WTC11 (cell line): ENCODE measurements at regions not wholly inside any gene's neighbourhood (a gene's known extent, or its start where the extent isn't known, plus 50 kb on each side); places are given as distances from the start of the nearest gene placed in this dataset.

Source experiments
- ATAC-seq: fragments of 200-7000 bp; cut with Tn5 transposase; 2 replicates; pipeline ENCODE4 v1.10.0; 2021; ENCODE audit warnings: mild to moderate bottlenecking, moderate library complexity
- CTCF ChIA-PET: fragments of 300-600 bp; sonication (Branson Sonifier 250); formaldehyde crosslinking; loops from one replicate; lab custom pipeline; 2021; ENCODE audit warnings: antibody characterized with exemption; lab: Charles Lee
- POLR2A ChIA-PET: fragments of 350-600 bp; sonication (Branson Sonifier 250); formaldehyde crosslinking; loops from one replicate; lab custom pipeline; 2021; ENCODE audit warnings: antibody characterized with exemption; lab: Charles Lee
- DNase-seq: peaks from one replicate; pipeline ENCODE4 v3.0.0; 2021; ENCODE audit warnings: low spot score
- H3K27ac Mint-ChIP-seq: 2 replicates; pipeline ENCODE4 v1.8.0; 2021; ENCODE audit warnings: mixed read lengths
- H3K27me3 Mint-ChIP-seq: 2 replicates; pipeline ENCODE4 v1.8.0; 2021; ENCODE audit warnings: low read depth, mild to moderate bottlenecking, moderate library complexity, mixed read lengths
- H3K36me3 Mint-ChIP-seq: 2 replicates; pipeline ENCODE4 v1.8.0; 2021; ENCODE audit warnings: mixed read lengths
- H3K4me1 Mint-ChIP-seq: 2 replicates; pipeline ENCODE4 v1.8.0; 2022; ENCODE audit warnings: mixed read lengths
- H3K4me3 Mint-ChIP-seq: 2 replicates; pipeline ENCODE4 v1.8.0; 2021; ENCODE audit warnings: mild to moderate bottlenecking, moderate library complexity, mixed read lengths
- H3K9me3 Mint-ChIP-seq: 2 replicates; pipeline ENCODE4 v1.8.0; 2021; ENCODE audit warnings: mixed read lengths
- CREB1 ChIP-seq: sonication (generic); formaldehyde crosslinking; IDR thresholded peaks from 2 replicates; pipeline ENCODE4 v1.8.0; 2023; ENCODE audit warnings: mild to moderate bottlenecking, missing genetic modification reagents
- FOXK1 ChIP-seq: sonication (generic); formaldehyde crosslinking; IDR thresholded peaks from 2 replicates; pipeline ENCODE4 v1.8.0; 2022; ENCODE audit warnings: mild to moderate bottlenecking, moderate library complexity, missing genetic modification reagents
- FOXP1 ChIP-seq: sonication (generic); formaldehyde crosslinking; IDR thresholded peaks from 2 replicates; pipeline ENCODE4 v1.8.0; 2022; ENCODE audit warnings: missing genetic modification reagents, mild to moderate bottlenecking, moderate library complexity, borderline replicate concordance
- HMGA2 ChIP-seq: fragments of 250-450 bp; sonication (Bioruptor Pico); IDR thresholded peaks from 2 replicates; pipeline ENCODE4 v1.4.0; 2021; ENCODE audit warnings: mild to moderate bottlenecking, moderate library complexity
- JUN ChIP-seq: sonication (generic); formaldehyde crosslinking; IDR thresholded peaks from 2 replicates; pipeline ENCODE4 v1.8.0; 2023; ENCODE audit warnings: mild to moderate bottlenecking, missing genetic modification reagents
- ZBTB21 ChIP-seq: sonication (generic); formaldehyde crosslinking; IDR thresholded peaks from 2 replicates; pipeline ENCODE4 v1.8.1; 2023; ENCODE audit warnings: mild to moderate bottlenecking, missing genetic modification reagents, borderline replicate concordance
- ZNF138 ChIP-seq: sonication (generic); formaldehyde crosslinking; conservative IDR thresholded peaks from 2 replicates; pipeline ENCODE4 v1.8.1; 2022; ENCODE audit warnings: mild to moderate bottlenecking, moderate library complexity, missing genetic modification reagents
- ZNF416 ChIP-seq: fragments of 250-450 bp; sonication (Bioruptor Pico); IDR thresholded peaks from 2 replicates; pipeline ENCODE4 v1.9.0; 2021; ENCODE audit warnings: mild to moderate bottlenecking, inconsistent platforms
- TF ChIP-seq, protein P1 (sequence below): sonication (generic); formaldehyde crosslinking; IDR thresholded peaks from 2 replicates; pipeline ENCODE4 v1.8.0; 2022; ENCODE audit warnings: mild to moderate bottlenecking, missing genetic modification reagents
- TF ChIP-seq, protein P2 (sequence below): fragments of 250-450 bp; sonication (Bioruptor Pico); IDR thresholded peaks from 2 replicates; pipeline ENCODE4 v1.8.0; 2021; ENCODE audit warnings: mild to moderate bottlenecking
- TF ChIP-seq, protein P3 (sequence below): fragments of 250-450 bp; sonication (Bioruptor Pico); IDR thresholded peaks from 2 replicates; pipeline ENCODE4 v2.1.2; 2022; ENCODE audit warnings: mild to moderate bottlenecking, moderate library complexity
- TF ChIP-seq, protein P4 (sequence below): sonication (generic); formaldehyde crosslinking; IDR thresholded peaks from 2 replicates; pipeline ENCODE4 v1.8.0; 2022; ENCODE audit warnings: missing genetic modification reagents
- TF ChIP-seq, protein P5 (sequence below): sonication (generic); formaldehyde crosslinking; IDR thresholded peaks from 2 replicates; pipeline ENCODE4 v1.8.1; 2022; ENCODE audit warnings: low read depth, mild to moderate bottlenecking, moderate library complexity, missing genetic modification reagents, borderline replicate concordance
- TF ChIP-seq, protein P6 (sequence below): sonication (generic); formaldehyde crosslinking; IDR thresholded peaks from 2 replicates; pipeline ENCODE4 v1.8.1; 2023; ENCODE audit warnings: mild to moderate bottlenecking, missing genetic modification reagents, borderline replicate concordance

DNA sequence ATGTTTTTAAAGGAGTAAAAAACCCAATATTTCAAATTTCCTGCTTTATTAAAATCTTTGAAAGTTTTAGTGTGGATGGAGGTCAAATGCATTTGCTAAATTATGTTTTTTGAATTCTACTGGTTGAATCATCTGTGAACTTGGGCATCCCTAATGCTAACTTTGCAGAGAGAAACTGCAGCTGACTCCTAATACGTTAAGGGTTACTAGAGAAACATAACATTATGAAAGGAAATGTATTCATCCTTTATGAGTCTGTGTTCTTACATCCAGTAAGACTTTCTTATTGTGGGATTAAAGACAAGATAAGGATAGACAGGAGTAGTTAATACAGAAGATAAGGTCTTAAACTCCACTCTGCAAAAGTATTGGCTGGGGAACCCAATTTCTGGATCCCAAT, 140.6 kb downstream of the FAM124B start:
- Mint-ChIP-seq H3K27ac (no peak overlapping the region), H3K4me1 (peaks cover 23% of the 10 kb centered on the region), H3K9me3 (no peaks in the 10 kb centered on the region), H3K4me3 (no peak overlapping the region), H3K27me3 (no peaks in the 10 kb centered on the region), H3K36me3 (no peaks in the 10 kb centered on the region)
- TF ChIP-seq, protein P1, sequence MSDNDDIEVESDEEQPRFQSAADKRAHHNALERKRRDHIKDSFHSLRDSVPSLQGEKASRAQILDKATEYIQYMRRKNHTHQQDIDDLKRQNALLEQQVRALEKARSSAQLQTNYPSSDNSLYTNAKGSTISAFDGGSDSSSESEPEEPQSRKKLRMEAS: no peak
- TF ChIP-seq HMGA2 (CRISPR knock-in tag) (no peak), ZBTB21 (no peak), FOXP1 (no peak)
- ATAC-seq (no peak), DNase-seq (no peak)
- CTCF ChIA-PET: no interaction called here
- POLR2A ChIA-PET: no interaction called here

DNA sequence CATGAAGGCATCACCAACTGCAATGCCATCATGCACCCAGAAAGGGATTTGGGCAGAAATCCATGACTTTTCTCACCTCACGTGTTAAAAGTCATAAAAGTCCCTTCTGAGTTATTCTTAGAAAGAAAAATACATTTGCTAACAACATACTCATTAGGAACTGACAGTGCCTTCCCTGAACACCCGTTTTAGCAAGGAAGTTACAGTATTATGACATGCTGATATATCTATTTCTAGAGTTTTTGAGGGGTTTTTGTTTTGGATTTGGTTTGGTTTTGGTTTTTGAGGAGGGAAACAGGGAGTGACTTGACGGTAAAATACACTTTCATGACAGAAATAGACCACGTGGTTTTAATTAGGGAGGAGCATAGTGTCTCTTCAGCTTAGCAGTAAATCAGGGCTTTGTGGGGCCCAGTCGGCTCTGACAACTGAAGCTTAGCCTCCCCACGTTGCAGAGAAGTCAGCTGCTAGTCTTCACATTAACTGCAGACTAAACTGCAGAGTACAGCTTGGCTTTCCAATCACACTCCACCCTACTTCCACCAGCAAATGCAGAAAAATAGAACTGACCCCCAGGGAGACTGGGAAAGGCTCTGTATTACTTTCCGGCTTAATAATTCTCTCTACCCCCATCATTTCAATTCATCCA, 141.4 kb downstream of the FAM124B start:
- no peaks in the 10 kb centered on the region for H3K9me3 Mint-ChIP-seq
- no peaks in the 10 kb centered on the region for H3K36me3 Mint-ChIP-seq
- H3K27me3 Mint-ChIP-seq: no peaks in the 10 kb centered on the region
- TF ChIP-seq JUN (CRISPR knock-in tag): no peak
- TF ChIP-seq, protein P2, sequence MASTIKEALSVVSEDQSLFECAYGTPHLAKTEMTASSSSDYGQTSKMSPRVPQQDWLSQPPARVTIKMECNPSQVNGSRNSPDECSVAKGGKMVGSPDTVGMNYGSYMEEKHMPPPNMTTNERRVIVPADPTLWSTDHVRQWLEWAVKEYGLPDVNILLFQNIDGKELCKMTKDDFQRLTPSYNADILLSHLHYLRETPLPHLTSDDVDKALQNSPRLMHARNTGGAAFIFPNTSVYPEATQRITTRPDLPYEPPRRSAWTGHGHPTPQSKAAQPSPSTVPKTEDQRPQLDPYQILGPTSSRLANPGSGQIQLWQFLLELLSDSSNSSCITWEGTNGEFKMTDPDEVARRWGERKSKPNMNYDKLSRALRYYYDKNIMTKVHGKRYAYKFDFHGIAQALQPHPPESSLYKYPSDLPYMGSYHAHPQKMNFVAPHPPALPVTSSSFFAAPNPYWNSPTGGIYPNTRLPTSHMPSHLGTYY (CRISPR knock-in tag): no peak
- no peak for TF ChIP-seq FOXK1 (CRISPR knock-in tag)
- TF ChIP-seq, protein P3, sequence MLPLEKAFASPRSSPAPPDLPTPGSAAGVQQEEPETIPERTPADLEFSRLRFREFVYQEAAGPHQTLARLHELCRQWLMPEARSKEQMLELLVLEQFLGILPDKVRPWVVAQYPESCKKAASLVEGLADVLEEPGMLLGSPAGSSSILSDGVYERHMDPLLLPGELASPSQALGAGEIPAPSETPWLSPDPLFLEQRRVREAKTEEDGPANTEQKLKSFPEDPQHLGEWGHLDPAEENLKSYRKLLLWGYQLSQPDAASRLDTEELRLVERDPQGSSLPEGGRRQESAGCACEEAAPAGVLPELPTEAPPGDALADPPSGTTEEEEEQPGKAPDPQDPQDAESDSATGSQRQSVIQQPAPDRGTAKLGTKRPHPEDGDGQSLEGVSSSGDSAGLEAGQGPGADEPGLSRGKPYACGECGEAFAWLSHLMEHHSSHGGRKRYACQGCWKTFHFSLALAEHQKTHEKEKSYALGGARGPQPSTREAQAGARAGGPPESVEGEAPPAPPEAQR (CRISPR knock-in tag): no peak
- no peak for TF ChIP-seq ZNF138 (CRISPR knock-in tag)
- TF ChIP-seq ZNF416: no peak
- TF ChIP-seq, protein P4, sequence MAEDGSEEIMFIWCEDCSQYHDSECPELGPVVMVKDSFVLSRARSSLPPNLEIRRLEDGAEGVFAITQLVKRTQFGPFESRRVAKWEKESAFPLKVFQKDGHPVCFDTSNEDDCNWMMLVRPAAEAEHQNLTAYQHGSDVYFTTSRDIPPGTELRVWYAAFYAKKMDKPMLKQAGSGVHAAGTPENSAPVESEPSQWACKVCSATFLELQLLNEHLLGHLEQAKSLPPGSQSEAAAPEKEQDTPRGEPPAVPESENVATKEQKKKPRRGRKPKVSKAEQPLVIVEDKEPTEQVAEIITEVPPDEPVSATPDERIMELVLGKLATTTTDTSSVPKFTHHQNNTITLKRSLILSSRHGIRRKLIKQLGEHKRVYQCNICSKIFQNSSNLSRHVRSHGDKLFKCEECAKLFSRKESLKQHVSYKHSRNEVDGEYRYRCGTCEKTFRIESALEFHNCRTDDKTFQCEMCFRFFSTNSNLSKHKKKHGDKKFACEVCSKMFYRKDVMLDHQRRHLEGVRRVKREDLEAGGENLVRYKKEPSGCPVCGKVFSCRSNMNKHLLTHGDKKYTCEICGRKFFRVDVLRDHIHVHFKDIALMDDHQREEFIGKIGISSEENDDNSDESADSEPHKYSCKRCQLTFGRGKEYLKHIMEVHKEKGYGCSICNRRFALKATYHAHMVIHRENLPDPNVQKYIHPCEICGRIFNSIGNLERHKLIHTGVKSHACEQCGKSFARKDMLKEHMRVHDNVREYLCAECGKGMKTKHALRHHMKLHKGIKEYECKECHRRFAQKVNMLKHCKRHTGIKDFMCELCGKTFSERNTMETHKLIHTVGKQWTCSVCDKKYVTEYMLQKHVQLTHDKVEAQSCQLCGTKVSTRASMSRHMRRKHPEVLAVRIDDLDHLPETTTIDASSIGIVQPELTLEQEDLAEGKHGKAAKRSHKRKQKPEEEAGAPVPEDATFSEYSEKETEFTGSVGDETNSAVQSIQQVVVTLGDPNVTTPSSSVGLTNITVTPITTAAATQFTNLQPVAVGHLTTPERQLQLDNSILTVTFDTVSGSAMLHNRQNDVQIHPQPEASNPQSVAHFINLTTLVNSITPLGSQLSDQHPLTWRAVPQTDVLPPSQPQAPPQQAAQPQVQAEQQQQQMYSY (CRISPR knock-in tag): no peak
- TF ChIP-seq, protein P5, sequence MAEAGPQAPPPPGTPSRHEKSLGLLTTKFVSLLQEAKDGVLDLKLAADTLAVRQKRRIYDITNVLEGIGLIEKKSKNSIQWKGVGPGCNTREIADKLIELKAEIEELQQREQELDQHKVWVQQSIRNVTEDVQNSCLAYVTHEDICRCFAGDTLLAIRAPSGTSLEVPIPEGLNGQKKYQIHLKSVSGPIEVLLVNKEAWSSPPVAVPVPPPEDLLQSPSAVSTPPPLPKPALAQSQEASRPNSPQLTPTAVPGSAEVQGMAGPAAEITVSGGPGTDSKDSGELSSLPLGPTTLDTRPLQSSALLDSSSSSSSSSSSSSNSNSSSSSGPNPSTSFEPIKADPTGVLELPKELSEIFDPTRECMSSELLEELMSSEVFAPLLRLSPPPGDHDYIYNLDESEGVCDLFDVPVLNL (CRISPR knock-in tag): no peak
- no peak for TF ChIP-seq CREB1 (CRISPR knock-in tag)
- POLR2A ChIA-PET: no interaction called here
- no peak for DNase-seq
- CTCF ChIA-PET: no interaction called here
- H3K27ac Mint-ChIP-seq: no peak overlapping the region
- H3K4me1 Mint-ChIP-seq: peaks cover 23% of the 10 kb centered on the region
- no peak overlapping the region for H3K4me3 Mint-ChIP-seq
- no peak for ATAC-seq

DNA sequence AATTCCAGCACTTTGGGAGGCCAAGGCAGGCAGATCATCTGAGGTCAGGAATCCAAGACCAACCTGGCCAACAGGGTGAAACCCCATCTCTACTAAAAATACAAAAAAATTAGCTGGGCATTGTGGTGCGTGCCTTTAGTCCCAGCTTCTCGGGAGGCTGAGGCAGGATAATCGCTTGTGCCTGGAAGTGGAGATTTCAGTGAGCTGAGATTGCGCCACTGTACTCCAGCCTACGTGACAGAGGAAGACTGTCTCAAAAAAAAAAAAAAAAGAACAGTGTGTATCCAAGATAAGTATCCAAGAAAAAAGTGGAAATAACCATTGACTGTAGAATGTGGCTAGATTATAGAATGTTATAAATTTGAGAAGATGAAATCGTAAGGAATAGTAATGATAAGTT, 142.1 kb downstream of the FAM124B start:
- ChIA-PET CTCF (no interaction called here), POLR2A (interaction anchor here (1.0 kb wide), 1 partner anchor 254 kb away, joined by 3 read pairs; no protein-coding TSS in a partner anchor)
- TF ChIP-seq, protein P6, sequence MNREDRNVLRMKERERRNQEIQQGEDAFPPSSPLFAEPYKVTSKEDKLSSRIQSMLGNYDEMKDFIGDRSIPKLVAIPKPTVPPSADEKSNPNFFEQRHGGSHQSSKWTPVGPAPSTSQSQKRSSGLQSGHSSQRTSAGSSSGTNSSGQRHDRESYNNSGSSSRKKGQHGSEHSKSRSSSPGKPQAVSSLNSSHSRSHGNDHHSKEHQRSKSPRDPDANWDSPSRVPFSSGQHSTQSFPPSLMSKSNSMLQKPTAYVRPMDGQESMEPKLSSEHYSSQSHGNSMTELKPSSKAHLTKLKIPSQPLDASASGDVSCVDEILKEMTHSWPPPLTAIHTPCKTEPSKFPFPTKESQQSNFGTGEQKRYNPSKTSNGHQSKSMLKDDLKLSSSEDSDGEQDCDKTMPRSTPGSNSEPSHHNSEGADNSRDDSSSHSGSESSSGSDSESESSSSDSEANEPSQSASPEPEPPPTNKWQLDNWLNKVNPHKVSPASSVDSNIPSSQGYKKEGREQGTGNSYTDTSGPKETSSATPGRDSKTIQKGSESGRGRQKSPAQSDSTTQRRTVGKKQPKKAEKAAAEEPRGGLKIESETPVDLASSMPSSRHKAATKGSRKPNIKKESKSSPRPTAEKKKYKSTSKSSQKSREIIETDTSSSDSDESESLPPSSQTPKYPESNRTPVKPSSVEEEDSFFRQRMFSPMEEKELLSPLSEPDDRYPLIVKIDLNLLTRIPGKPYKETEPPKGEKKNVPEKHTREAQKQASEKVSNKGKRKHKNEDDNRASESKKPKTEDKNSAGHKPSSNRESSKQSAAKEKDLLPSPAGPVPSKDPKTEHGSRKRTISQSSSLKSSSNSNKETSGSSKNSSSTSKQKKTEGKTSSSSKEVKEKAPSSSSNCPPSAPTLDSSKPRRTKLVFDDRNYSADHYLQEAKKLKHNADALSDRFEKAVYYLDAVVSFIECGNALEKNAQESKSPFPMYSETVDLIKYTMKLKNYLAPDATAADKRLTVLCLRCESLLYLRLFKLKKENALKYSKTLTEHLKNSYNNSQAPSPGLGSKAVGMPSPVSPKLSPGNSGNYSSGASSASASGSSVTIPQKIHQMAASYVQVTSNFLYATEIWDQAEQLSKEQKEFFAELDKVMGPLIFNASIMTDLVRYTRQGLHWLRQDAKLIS (CRISPR knock-in tag): no peak
- TF ChIP-seq, protein P3 (CRISPR knock-in tag): no peak
- TF ChIP-seq ZNF416: no peak
- Mint-ChIP-seq H3K27ac (no peak overlapping the region), H3K9me3 (no peaks in the 10 kb centered on the region), H3K4me1 (peaks cover 22% of the 10 kb centered on the region), H3K27me3 (no peaks in the 10 kb centered on the region), H3K36me3 (no peaks in the 10 kb centered on the region), H3K4me3 (no peak overlapping the region)
- no peak for ATAC-seq
- DNase-seq: no peak
